T-cell (primary cell): ENCODE measurements at regions not wholly inside any gene's neighbourhood (a gene's known extent, or its start where the extent isn't known, plus 50 kb on each side); places are given as distances from the start of the nearest gene placed in this dataset.
"Not testable (repeated sequence)": the region's sequence is repeated elsewhere in the genome, so short reads cannot be mapped to it uniquely, and the experiment has no call there.

ENCODE experiments used
- ATAC-seq, 4 experiments: fragments of 200-7000 bp in 3 of 4; fragments of 150-1000 bp in 1 of 4; cut with Tn5 transposase; replicated peaks in 1 of 4; 1 replicate in 3 of 4; 2 replicates in 1 of 4; pipeline ENCODE4 v1.10.0; 2021; ENCODE audit warnings: moderate library complexity in 3 of 4, mild to moderate bottlenecking in 2 of 4, moderate number of reproducible peaks in 1 of 4
- CTCF ChIA-PET, 2 donors: fragments of 300-600 bp; sonication (Branson Sonifier 250); formaldehyde crosslinking; loops; one replicate each; lab custom pipeline; 2022; ENCODE audit warnings: antibody characterized with exemption in 2 of 2; lab: Charles Lee
- POLR2A ChIA-PET, 2 donors: fragments of 300-600 bp; sonication (Branson Sonifier 250); formaldehyde crosslinking; loops; one replicate each; lab custom pipeline; 2022; ENCODE audit warnings: antibody characterized with exemption in 2 of 2; lab: Charles Lee
- DNase-seq, 35 experiments: peaks; one replicate each; pipeline versions ENCODE4 v3.0.0 to v3.0.0-alpha.2; 2013 to 2023
- H3K27ac ChIP-seq: one replicate; pipeline ENCODE4 v1.5.1; 2013; ENCODE audit warnings: low read length
- H3K27me3 ChIP-seq, 2 experiments: replicated peaks in 1 of 2; 1 replicate in 1 of 2; 2 replicates in 1 of 2; pipeline versions ENCODE4 v1.6.1 to v1.7.0; 2013; ENCODE audit warnings: low read length in 1 of 2, mixed read lengths in 1 of 2; ENCODE audit not compliant: control insufficient read depth in 2 of 2, insufficient read depth in 2 of 2; ENCODE audit errors: extremely low read depth in 1 of 2
- H3K36me3 ChIP-seq, 2 donors: 1 replicate in 1 of 2; 2 replicates in 1 of 2; pipeline versions ENCODE4 v1.6.1 to v1.7.0; 2013; ENCODE audit warnings: low read length in 1 of 2; ENCODE audit not compliant: control insufficient read depth in 2 of 2, insufficient read depth in 1 of 2; ENCODE audit errors: extremely low read depth in 1 of 2
- H3K4me1 ChIP-seq, 2 experiments: 1 replicate in 1 of 2; 2 replicates in 1 of 2; pipeline versions ENCODE4 v1.6.1 to v1.7.0; 2013; ENCODE audit warnings: low read length in 2 of 2, mixed read lengths in 1 of 2; ENCODE audit not compliant: insufficient read depth in 2 of 2, control insufficient read depth in 1 of 2; ENCODE audit errors: extremely low read depth in 1 of 2
- H3K4me3 ChIP-seq, 2 donors: 1 replicate in 1 of 2; 2 replicates in 1 of 2; pipeline versions ENCODE4 v1.5.1 to v1.7.0; 2013; ENCODE audit warnings: mild to moderate bottlenecking in 2 of 2, low read length in 1 of 2, moderate library complexity in 1 of 2; ENCODE audit not compliant: control insufficient read depth in 1 of 2; ENCODE audit errors: extremely low read depth in 1 of 2
- H3K9me3 ChIP-seq: 2 replicates; pipeline ENCODE4 v1.7.0; 2013
- H3K27ac Mint-ChIP-seq, 2 donors: one replicate each; pipeline ENCODE4 v1.8.0; 2020 to 2021; ENCODE audit warnings: mild to moderate bottlenecking in 2 of 2, mixed read lengths in 2 of 2
- H3K27me3 Mint-ChIP-seq, 2 donors: one replicate each; pipeline ENCODE4 v1.8.0; 2021 to 2022; ENCODE audit warnings: mixed read lengths in 2 of 2
- H3K36me3 Mint-ChIP-seq: one replicate; pipeline ENCODE4 v1.8.0; 2021; ENCODE audit warnings: mixed read lengths
- H3K4me1 Mint-ChIP-seq, 3 donors: one replicate each; pipeline ENCODE4 v1.8.0; 2020 to 2022; ENCODE audit warnings: mixed read lengths in 3 of 3, mild to moderate bottlenecking in 1 of 3
- H3K4me3 Mint-ChIP-seq, 3 donors: one replicate each; pipeline ENCODE4 v1.8.0; 2020 to 2022; ENCODE audit warnings: mild to moderate bottlenecking in 3 of 3, mixed read lengths in 3 of 3, moderate library complexity in 3 of 3
- H3K9me3 Mint-ChIP-seq, 3 donors: one replicate each; pipeline ENCODE4 v1.8.0; 2020 to 2022; ENCODE audit warnings: mixed read lengths in 3 of 3
- WGBS: methylation state at CpG from one replicate; pipeline ENCODE4 v1.1.5; 2013; ENCODE audit warnings: missing lambda C conversion rate; ENCODE audit not compliant: insufficient coverage; 5-methylcytosine and 5-hydroxymethylcytosine counted together

- H3K9me3 Mint-ChIP-seq, CTCF ChIA-PET, POLR2A ChIA-PET, ATAC-seq, H3K36me3 Mint-ChIP-seq, H3K27me3 Mint-ChIP-seq, H3K4me3 ChIP-seq, H3K4me1 ChIP-seq, H3K36me3 ChIP-seq, DNase-seq, H3K4me3 Mint-ChIP-seq, H3K9me3 ChIP-seq, H3K4me1 Mint-ChIP-seq, H3K27ac ChIP-seq, H3K27ac Mint-ChIP-seq: not testable (repeated sequence)
- peaks cover 0 to 12% of the 10 kb centered on the region in 2 experiments for H3K27me3 ChIP-seq
- 87% methylated on average over 18 of the region's 21 CpGs for WGBS
Measured at GRCh38 chr11:67817558-67817957, 143.1 kb upstream of the ALDH3B2 start.

GRCh38 chr11:67809301-67809700, 134.9 kb upstream of the ALDH3B2 start:
- not testable (repeated sequence) for H3K27me3 ChIP-seq, H3K27ac Mint-ChIP-seq
- 88% methylated on average over 1 of the region's 2 CpGs for WGBS

GRCh38 chr11:67807896-67808295, 133.5 kb upstream of the ALDH3B2 start:
- H3K9me3 ChIP-seq, CTCF ChIA-PET, H3K27me3 Mint-ChIP-seq, POLR2A ChIA-PET, H3K27ac ChIP-seq, ATAC-seq, DNase-seq, H3K36me3 Mint-ChIP-seq, H3K9me3 Mint-ChIP-seq, H3K27me3 ChIP-seq, H3K4me3 Mint-ChIP-seq, H3K36me3 ChIP-seq, H3K27ac Mint-ChIP-seq, H3K4me3 ChIP-seq: not testable (repeated sequence)
- H3K4me1 Mint-ChIP-seq, result peaks cover 12 to 17% (median 14%) of the 10 kb centered on the region in 3 donors
- WGBS, result 89% methylated on average over 4 of the region's 14 CpGs
- peaks cover 0 to 12% of the 10 kb centered on the region in 2 experiments for H3K4me1 ChIP-seq

More at GRCh38 chr11:67809301-67809700, 134.9 kb upstream of the ALDH3B2 start:
- H3K27me3 Mint-ChIP-seq, CTCF ChIA-PET, H3K36me3 ChIP-seq, H3K36me3 Mint-ChIP-seq, H3K4me3 Mint-ChIP-seq, H3K27ac ChIP-seq, DNase-seq, H3K9me3 ChIP-seq, H3K4me3 ChIP-seq, H3K9me3 Mint-ChIP-seq, POLR2A ChIA-PET, ATAC-seq: not testable (repeated sequence)
- peaks cover 10 to 12% (median 10%) of the 10 kb centered on the region in 3 donors for H3K4me1 Mint-ChIP-seq
- peaks cover 0 to 12% of the 10 kb centered on the region in 2 experiments for H3K4me1 ChIP-seq

GRCh38 chr11:67806728-67807235, 132.4 kb upstream of the ALDH3B2 start:
- H3K4me3 Mint-ChIP-seq, result peak overlapping the region; percentile 87 to 88 (median 87)
- H3K9me3 ChIP-seq, ATAC-seq, POLR2A ChIA-PET, H3K4me3 ChIP-seq, DNase-seq, H3K36me3 ChIP-seq, H3K9me3 Mint-ChIP-seq, H3K27me3 ChIP-seq, H3K27me3 Mint-ChIP-seq, H3K36me3 Mint-ChIP-seq, H3K27ac ChIP-seq: not testable (repeated sequence)
- CTCF ChIA-PET, result interaction anchor here in 1 of 2 donors (0.6 kb wide), 1 partner anchor 1593 kb away, joined by 7 read pairs; no protein-coding TSS in a partner anchor
- H3K27ac Mint-ChIP-seq, result peak overlapping the region; percentile 66 to 69
- H3K4me1 ChIP-seq, result peaks cover 0 to 12% of the 10 kb centered on the region in 2 experiments
- H3K4me1 Mint-ChIP-seq, result peaks cover 12 to 20% (median 14%) of the 10 kb centered on the region in 3 donors
- no CpG with 5 or more reads among the region's 8 CpGs for WGBS

- not testable (repeated sequence) for ATAC-seq
- CTCF ChIA-PET, result interaction anchor here in 1 of 2 donors (0.6 kb wide), 1 partner anchor 1592 kb away, joined by 7 read pairs; no protein-coding TSS in a partner anchor
Measured at GRCh38 chr11:67806183-67806582, 131.8 kb upstream of the ALDH3B2 start.

GRCh38 chr11:67805253-67806126, 131.1 kb upstream of the ALDH3B2 start:
- Mint-ChIP-seq H3K4me1 (peaks cover 12 to 20% (median 14%) of the 10 kb centered on the region in 3 donors), H3K27ac (peak overlapping the region; percentile 93 to 98), H3K4me3 (peak overlapping the region; percentile 87 to 88 (median 87))
- H3K9me3 Mint-ChIP-seq, H3K27me3 Mint-ChIP-seq, POLR2A ChIA-PET, CTCF ChIA-PET, H3K36me3 ChIP-seq, H3K9me3 ChIP-seq, H3K27me3 ChIP-seq, H3K36me3 Mint-ChIP-seq: not testable (repeated sequence)
- peaks cover 0 to 12% of the 10 kb centered on the region in 2 experiments for H3K4me1 ChIP-seq
- ATAC-seq (peak; percentile 95 to 100 (median 98)), DNase-seq (peak; percentile 88 to 98 (median 94))
- WGBS, result 0% methylated on average over 44 of the region's 66 CpGs
- H3K4me3 ChIP-seq, result peak overlapping the region; percentile 47 to 61
- H3K27ac ChIP-seq, result peak overlapping the region; percentile 74

More at GRCh38 chr11:67806183-67806582, 131.8 kb upstream of the ALDH3B2 start:
- H3K36me3 ChIP-seq, DNase-seq, H3K9me3 Mint-ChIP-seq, H3K27me3 Mint-ChIP-seq, POLR2A ChIA-PET, H3K9me3 ChIP-seq, H3K36me3 Mint-ChIP-seq, H3K27me3 ChIP-seq: not testable (repeated sequence)
- WGBS, result under 1% methylated on average over 22 of the region's 26 CpGs
- Mint-ChIP-seq H3K4me3 (peak overlapping the region; percentile 87 to 88 (median 87)), H3K27ac (peak overlapping the region; percentile 66 to 98), H3K4me1 (peaks cover 12 to 20% (median 14%) of the 10 kb centered on the region in 3 donors)
- peak overlapping the region; percentile 44 for H3K27ac ChIP-seq
- H3K4me1 ChIP-seq, result peaks cover 0 to 12% of the 10 kb centered on the region in 2 experiments
- H3K4me3 ChIP-seq, result peak overlapping the region; percentile 47 to 61
